ENCODE measurements at regions not wholly inside any gene's neighbourhood (a gene's known extent, or its start where the extent isn't known, plus 50 kb on each side); places are given as distances from the start of the nearest gene placed in this dataset.

DNA sequence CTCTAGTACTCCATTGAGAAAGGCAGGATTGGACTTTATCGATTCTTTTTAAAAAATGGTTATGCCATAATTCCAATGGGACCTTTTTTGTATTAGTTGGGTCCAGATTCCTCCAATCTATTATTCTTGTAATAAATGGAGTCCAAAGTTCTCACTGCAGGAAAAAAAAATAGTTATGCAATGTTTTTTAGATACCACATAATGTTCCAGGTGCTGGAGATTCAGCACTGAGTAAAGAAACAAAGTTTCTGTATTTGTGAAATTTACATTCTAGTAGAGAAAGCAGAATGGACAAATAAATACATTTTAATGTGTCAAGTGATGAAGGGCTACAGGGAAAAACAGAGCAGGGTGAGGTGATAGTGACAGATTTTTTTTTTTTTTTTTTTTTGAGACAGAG, 78.5 kb upstream of the MYCN start:
- TF ChIP-seq, protein P1, sequence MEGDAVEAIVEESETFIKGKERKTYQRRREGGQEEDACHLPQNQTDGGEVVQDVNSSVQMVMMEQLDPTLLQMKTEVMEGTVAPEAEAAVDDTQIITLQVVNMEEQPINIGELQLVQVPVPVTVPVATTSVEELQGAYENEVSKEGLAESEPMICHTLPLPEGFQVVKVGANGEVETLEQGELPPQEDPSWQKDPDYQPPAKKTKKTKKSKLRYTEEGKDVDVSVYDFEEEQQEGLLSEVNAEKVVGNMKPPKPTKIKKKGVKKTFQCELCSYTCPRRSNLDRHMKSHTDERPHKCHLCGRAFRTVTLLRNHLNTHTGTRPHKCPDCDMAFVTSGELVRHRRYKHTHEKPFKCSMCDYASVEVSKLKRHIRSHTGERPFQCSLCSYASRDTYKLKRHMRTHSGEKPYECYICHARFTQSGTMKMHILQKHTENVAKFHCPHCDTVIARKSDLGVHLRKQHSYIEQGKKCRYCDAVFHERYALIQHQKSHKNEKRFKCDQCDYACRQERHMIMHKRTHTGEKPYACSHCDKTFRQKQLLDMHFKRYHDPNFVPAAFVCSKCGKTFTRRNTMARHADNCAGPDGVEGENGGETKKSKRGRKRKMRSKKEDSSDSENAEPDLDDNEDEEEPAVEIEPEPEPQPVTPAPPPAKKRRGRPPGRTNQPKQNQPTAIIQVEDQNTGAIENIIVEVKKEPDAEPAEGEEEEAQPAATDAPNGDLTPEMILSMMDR (IDR thresholded peaks at IDR 0.05): no peak
- no peak for TF ChIP-seq POLR2A (IDR thresholded peaks at IDR 0.05)

All from uterus (tissue), 2 donors.